Activated CD4-positive, alpha-beta T cell treated with anti-CD3 and anti-CD28 coated beads, Interleukin-2, amount 50 U/mL, for 4 hours (primary cell): ENCODE measurements at regions not wholly inside any gene's neighbourhood (a gene's known extent, or its start where the extent isn't known, plus 50 kb on each side); places are given as distances from the start of the nearest gene placed in this dataset.

ENCODE experiments used
- DNase-seq, 2 experiments: peaks; one replicate each; pipeline ENCODE4 v3.0.0-alpha.2; 2020

DNA sequence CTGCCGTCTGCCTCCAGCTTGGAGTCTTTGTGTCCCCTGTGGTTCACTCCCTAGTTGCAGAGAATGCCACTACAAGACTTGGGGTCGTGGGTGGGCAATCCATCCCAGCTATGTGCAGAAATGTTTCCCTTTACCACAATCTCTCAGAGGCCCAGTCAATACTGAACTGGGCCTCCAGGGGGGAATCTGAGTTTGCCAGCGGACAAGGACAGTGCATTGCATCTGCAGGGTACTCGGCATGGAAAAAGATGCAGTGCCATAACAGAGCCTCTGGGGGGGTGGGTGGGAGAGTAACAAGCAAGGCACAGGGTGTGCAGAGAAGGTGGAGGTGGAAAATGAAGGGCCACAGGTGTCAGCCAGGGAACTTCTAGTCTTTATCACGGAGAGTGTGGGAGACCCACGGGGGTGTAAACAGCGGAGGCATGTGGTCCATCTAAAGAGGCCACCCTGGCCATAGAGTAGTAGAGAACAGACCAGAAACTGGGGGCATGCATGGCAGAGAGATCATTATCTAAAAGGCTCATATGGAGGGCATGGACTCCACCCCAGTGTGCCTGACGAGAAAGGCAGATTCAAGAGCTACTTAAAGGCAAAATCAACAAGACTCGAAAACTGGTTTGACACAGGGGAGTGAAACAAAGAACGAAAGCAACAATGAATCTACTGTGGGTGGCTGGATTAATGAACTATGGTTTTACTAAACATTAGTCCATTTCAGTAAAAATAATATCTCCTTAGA, 182.4 kb downstream of the ANXA2 start:
- DNase-seq = no peak

GRCh38 chr15:60217161-60217560, 180.6 kb downstream of the ANXA2 start:
- DNase-seq = no peak

- no peak for DNase-seq
Measured at GRCh38 chr15:60218256-60218655, 179.5 kb downstream of the ANXA2 start.

GRCh38 chr15:60219866-60220265, 177.9 kb downstream of the ANXA2 start:
- DNase-seq = no peak

GRCh38 chr15:60221356-60221755, 176.4 kb downstream of the ANXA2 start:
- no peak for DNase-seq

DNA sequence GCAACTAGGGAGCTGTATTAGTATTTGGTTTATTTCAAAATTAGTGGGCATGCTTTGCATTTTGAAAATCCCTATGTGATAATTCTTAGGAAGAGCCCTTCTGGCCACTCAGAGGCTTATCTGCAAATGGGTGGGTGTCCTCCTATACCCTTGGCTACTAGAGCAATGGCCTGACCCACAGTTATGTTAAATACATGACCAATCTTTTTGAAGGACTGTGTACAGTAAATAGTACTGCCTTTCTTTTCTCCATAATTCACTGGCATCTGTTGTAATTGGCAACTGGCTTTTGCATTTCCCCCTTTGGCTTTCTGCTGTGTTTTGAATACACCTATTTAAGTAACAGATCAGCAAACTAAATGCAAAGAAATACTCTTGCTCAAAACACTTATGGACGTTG, 175.4 kb downstream of the ANXA2 start:
- no peak for DNase-seq

DNA sequence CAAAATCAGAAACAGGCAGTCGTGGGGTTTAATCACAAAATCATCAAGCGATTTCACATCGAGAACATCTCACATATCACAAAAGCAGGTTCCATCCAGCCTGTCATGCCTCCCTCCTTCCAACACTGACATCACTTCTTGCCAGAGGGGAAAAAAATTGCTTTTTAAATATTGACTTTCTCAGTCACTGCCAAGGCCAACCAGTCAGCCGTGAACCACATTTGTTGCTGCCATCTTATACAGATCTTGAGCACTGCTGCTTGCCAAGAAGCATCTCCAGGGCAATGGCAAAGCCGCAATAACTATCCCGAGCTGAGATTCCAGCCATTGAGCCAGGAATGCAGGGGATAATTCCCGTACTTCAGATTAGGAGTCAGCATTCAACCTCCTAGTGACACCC, 174.6 kb downstream of the ANXA2 start:
- DNase-seq = no peak

DNA sequence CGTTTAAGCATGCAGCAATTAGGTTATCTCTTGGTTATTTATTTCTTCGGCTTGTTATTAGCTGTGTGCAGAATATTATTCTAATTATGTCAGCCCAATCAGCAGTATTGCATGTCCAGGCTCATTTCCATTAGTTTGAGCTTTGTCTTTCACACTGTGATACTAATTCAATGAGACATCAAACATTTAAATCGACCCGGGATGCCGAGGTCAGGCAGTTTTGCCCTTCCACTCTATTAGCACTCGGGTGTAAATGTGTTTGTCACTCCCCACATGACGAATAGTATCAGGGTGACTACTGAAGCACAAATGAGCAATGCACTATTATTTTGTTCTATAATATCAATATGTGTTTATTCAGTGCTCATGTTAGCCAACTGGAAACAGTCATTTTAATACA, 170.9 kb downstream of the ANXA2 start:
- no peak for DNase-seq

DNA sequence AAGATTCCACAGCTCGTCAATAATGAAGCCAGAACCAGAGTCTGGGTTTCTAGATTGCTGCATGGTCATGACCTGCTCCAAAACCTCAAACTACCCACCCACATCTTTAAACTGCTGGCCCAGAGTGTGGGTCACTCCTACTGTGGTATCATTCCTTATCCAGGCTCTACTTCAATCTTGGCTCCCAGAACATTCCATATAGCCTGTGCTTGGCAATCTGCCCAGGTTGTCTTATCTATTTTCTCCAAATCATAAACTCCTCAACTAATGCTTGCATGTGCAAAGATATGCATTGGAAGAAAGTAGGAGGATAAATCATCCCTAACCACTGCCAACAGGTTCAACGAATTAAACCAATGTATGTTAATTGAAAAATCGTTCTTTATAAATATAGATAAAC, 169.7 kb downstream of the ANXA2 start:
- no peak for DNase-seq

DNA sequence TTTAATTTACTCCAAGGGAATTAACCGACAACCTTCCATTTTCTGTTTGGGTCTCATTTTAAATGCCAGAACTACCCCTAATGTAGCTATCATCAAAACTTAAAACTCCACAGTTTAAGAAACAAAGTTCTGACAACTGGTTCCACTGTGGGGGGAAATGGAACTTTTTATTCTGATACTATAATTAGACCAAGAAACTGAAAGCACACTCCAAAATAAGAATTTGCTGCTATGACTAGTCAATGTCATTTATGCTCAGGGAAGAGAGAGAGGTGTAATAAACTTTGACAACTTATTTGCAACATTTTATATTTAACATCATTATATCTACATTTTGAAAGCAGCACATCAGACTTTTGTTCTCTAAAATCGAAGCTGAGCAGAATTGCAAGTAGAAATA, 169.2 kb downstream of the ANXA2 start:
- no peak for DNase-seq

- no peak for DNase-seq
Measured at GRCh38 chr15:60235951-60236710, 161.7 kb downstream of the ANXA2 start.

- DNase-seq = no peak
Measured at GRCh38 chr15:60237446-60237845, 160.3 kb downstream of the ANXA2 start.

DNA sequence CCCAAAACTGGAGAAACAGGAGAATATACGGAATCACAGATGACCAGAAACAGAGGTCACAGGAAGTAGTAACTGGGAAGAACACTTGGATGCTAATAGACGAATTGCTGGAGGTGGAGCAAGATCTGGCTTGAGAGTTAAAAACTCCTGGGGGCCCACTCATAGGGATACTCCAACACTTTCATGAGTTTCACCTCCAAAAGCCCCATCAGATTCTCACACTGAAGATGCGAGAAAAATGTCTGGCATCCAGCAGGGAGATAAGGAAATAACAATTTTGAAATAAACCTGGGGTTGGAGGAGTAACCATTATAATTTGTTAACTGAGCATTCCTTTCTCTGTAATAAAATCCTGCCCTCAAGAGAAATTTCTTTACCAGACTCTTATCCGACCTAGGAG, 154.0 kb downstream of the ANXA2 start:
- DNase-seq = no peak

GRCh38 chr15:60244813-60245212, 153.0 kb downstream of the ANXA2 start:
- no peak for DNase-seq

DNA sequence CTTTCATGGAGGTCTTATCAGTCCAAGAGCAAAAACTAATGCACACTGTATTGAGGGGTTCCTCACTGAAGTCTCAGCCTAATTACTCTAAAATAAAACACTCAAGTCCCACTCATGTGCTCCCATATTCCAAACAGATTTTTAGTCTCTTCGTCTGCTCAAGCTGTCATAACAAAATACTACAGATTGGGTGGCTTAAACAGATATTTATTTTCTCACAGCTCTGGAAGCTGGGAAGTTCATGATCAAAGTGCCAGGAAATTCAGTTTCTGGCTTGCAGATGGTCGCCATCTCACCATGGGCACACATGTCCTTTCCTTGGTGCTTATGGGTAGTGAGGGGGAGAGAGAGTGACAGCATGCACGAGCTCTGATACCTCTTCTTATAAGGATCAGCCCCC, 147.5 kb downstream of the ANXA2 start:
- DNase-seq = no peak

- no peak for DNase-seq
Measured at GRCh38 chr15:60251300-60252070, 146.3 kb downstream of the ANXA2 start.

GRCh38 chr15:60254416-60254815, 143.4 kb downstream of the ANXA2 start:
- DNase-seq = no peak

- no peak for DNase-seq
Measured at GRCh38 chr15:60255390-60255789, 142.4 kb downstream of the ANXA2 start.

- DNase-seq = no peak
Measured at GRCh38 chr15:60257591-60258159, 140.1 kb downstream of the ANXA2 start.

DNA sequence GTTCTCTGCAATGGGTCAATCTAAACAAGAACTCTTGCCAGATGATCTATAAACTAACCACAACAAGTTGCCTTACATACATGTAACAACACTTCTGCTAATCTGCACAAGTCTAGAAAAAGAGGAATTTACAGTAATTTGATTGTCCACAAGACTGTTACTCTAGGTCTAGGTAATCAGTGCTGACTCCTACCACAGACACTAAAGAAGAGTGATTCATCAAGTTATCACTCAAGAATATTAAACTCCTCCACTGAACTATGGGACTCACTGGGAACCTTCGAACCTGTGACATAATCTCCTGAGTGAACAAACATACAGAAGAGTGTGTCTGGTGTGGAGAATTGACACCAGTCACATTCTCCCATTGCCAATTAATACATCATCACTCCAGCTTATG, 138.3 kb downstream of the ANXA2 start:
- DNase-seq = no peak

GRCh38 chr15:60264088-60264487, 133.7 kb downstream of the ANXA2 start:
- no peak for DNase-seq

DNA sequence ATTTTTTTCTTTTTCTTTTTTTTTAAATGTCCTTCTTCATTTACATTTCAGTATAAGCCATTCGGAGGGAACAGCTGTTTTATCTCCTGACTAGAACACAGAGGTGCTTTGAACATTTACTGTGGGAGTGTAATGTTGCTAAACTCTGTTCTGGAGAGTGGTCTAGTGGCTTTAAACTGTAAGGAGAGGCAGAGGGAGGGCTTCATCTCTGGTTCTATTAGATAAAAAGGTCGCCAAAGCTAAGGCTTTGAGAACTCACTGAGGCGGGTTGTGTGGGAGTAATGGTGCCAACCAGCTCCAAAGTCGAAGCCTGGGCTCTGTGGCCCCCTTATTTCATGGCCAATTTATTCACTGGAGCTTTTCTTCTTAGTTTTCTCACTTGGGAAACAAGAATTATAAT, 133.2 kb downstream of the ANXA2 start:
- DNase-seq = no peak

DNA sequence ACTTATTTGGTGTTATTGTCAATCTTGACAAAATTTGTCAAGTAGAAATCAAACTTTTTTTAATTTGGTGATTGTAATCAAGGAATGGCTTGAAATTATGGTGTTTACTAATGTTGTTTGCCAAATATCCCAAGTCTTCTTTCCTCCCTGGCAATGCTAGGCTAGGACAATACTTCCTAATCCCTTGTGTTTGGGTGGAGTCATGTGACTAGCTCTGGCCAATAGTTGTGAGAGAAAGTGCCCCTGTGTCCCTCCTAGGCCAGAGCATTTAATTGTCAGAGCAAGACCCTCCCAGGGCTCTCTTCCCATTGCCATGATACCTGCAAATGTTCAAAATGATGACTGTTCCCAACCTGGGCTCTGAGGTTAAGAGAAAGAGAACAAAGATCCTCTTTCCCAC, 132.7 kb downstream of the ANXA2 start:
- DNase-seq = no peak

DNA sequence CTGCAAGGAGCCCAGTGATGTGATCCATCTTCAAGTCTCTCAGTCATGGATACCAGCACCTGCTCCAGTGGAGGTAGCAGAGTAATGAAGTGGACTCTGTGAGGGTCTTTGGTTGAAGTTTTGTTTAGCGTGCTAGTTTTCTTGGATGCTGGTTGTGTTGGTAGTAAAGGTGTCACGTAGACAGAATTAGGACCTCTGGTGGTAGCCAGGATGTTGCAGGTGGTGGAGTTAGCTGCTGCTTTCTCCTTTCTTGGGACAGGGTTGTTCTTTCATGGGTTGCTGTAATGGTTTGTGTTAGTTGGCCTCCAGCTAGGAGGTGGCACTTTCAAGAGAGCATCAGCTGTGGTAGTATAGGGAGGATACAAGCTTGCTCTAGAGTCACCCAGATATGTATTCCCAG, 125.2 kb downstream of the ANXA2 start:
- DNase-seq = no peak
